Keratinocyte (primary cell): ENCODE measurements at regions not wholly inside any gene's neighbourhood (a gene's known extent, or its start where the extent isn't known, plus 50 kb on each side); places are given as distances from the start of the nearest gene placed in this dataset.

ENCODE experiments used
- DNase-seq: peaks from one replicate; pipeline ENCODE4 v3.0.0-alpha.2; 2011; ENCODE audit warnings: low read depth, missing footprints, low spot score
- FAIRE-seq: peaks from 2 replicates; lab custom pipeline; 2011; peaks lifted over from hg19 to GRCh38; lab: Jason Lieb, UNC
- H2AFZ ChIP-seq: 2 replicates; pipeline ENCODE4 v1.6.0; 2012; ENCODE audit warnings: low read length, control low read depth, inconsistent platforms; ENCODE audit not compliant: control insufficient read depth
- H3K27ac ChIP-seq: 2 replicates; pipeline ENCODE4 v1.5.1; 2011; ENCODE audit warnings: low read length; ENCODE audit not compliant: control insufficient read depth, insufficient read depth
- H3K27me3 ChIP-seq: 3 replicates; pipeline ENCODE4 v1.6.0; 2011; ENCODE audit warnings: low read length; ENCODE audit not compliant: control insufficient read depth, insufficient read depth; ENCODE audit errors: extremely low read depth
- H3K36me3 ChIP-seq, 2 experiments: 2 replicates in 1 of 2; 3 replicates in 1 of 2; pipeline ENCODE4 v1.5.1; 2011; ENCODE audit warnings: low read length in 2 of 2, mild to moderate bottlenecking in 1 of 2; ENCODE audit not compliant: control insufficient read depth in 2 of 2, insufficient read depth in 2 of 2; ENCODE audit errors: extremely low read depth in 1 of 2
- H3K4me1 ChIP-seq: 3 replicates; pipeline ENCODE4 v1.5.1; 2011; ENCODE audit warnings: low read length; ENCODE audit not compliant: control insufficient read depth, insufficient read depth; ENCODE audit errors: extremely low read depth
- H3K4me2 ChIP-seq: 3 replicates; pipeline ENCODE4 v1.6.0; 2011; ENCODE audit warnings: low read depth, low read length; ENCODE audit not compliant: control insufficient read depth, insufficient read depth; ENCODE audit errors: extremely low read depth
- H3K4me3 ChIP-seq, 3 experiments: fragments of 200-600 bp in 1 of 3; sonication (generic) in 1 of 3; 2 replicates in 2 of 3; 3 replicates in 1 of 3; pipeline ENCODE4 v1.5.1; 2011 to 2016; ENCODE audit warnings: low read length in 3 of 3, mild to moderate bottlenecking in 3 of 3, control low read depth in 2 of 3, inconsistent platforms in 1 of 3, low read depth in 1 of 3, mixed read lengths in 1 of 3, mixed run types in 1 of 3, moderate library complexity in 1 of 3; ENCODE audit not compliant: control insufficient read depth in 2 of 3, insufficient read depth in 2 of 3; ENCODE audit errors: extremely low read depth in 1 of 3
- H3K79me2 ChIP-seq: 2 replicates; pipeline ENCODE4 v1.6.0; 2012; ENCODE audit warnings: low read length; ENCODE audit not compliant: control insufficient read depth, insufficient read depth
- H3K9ac ChIP-seq: 3 replicates; pipeline ENCODE4 v1.6.0; 2011; ENCODE audit warnings: low read length; ENCODE audit not compliant: control insufficient read depth, insufficient read depth; ENCODE audit errors: extremely low read depth
- H3K9me1 ChIP-seq: 3 replicates; pipeline ENCODE4 v1.6.0; 2011; ENCODE audit warnings: low read length; ENCODE audit not compliant: control insufficient read depth, insufficient read depth; ENCODE audit errors: extremely low read depth
- H3K9me3 ChIP-seq: 2 replicates; pipeline ENCODE4 v1.5.1; 2012; ENCODE audit warnings: low read depth, low read length; ENCODE audit not compliant: control insufficient read depth
- H4K20me1 ChIP-seq: 3 replicates; pipeline ENCODE4 v1.6.0; 2011; ENCODE audit warnings: low read length; ENCODE audit not compliant: control insufficient read depth, insufficient read depth; ENCODE audit errors: extremely low read depth
- CTCF ChIP-seq, 3 experiments: IDR thresholded peaks in 1 of 3; conservative IDR thresholded peaks in 1 of 3; optimal IDR thresholded peaks in 1 of 3; 2 replicates in 2 of 3; 3 replicates in 1 of 3; pipeline versions ENCODE3 to v1.5.1; 2011; ENCODE audit warnings: low read length in 3 of 3, mild to moderate bottlenecking in 3 of 3, moderate library complexity in 2 of 3, control low read depth in 1 of 3, inconsistent platforms in 1 of 3; ENCODE audit not compliant: insufficient read depth in 2 of 3; ENCODE audit errors: extremely low read depth in 1 of 3
- EZH2 ChIP-seq: IDR thresholded peaks from one replicate; pipeline ENCODE4 v1.6.1; 2012; ENCODE audit warnings: inconsistent platforms, mild to moderate bottlenecking, low read length, moderate library complexity
- dilution Hi-C: fragments of 300-500 bp; cut with MboI; formaldehyde crosslinking; loops from one replicate; pipeline ENCODE4 v1.7.0; 2020; ENCODE audit warnings: low sequenced_read_pairs; ENCODE audit not compliant: extremely low pct_ligation_motif_present

- H3K79me2 ChIP-seq = no peaks in the 10 kb centered on the region
Measured at GRCh38 chr2:125615438-125615837, 1040.5 kb upstream of the GYPC start.

GRCh38 chr2:125630377-125630776, 1025.6 kb upstream of the GYPC start:
- TF ChIP-seq CTCF (optimal IDR thresholded peaks at IDR 0.05 in 1 of 3, IDR thresholded peaks at IDR 0.05 in 1 of 3, conservative IDR thresholded peaks at IDR 0.05 in 1 of 3; ENCODE audit: extremely low read depth in 1 of 3, insufficient read depth in 2 of 3, low read length in 3 of 3) (no peak), EZH2 (no peak)
- DNase-seq (no peak), FAIRE-seq (no peak)
- Histone ChIP-seq H2AFZ (no peak overlapping the region), H3K9me3 (peaks cover 2% of the 10 kb centered on the region), H4K20me1 (no peaks in the 10 kb centered on the region), H3K9me1 (no peaks in the 10 kb centered on the region), H3K4me1 (no peaks in the 10 kb centered on the region), H3K27ac (no peak overlapping the region), H3K36me3 (no peaks in the 10 kb centered on the region), H3K9ac (no peak overlapping the region), H3K4me2 (no peak overlapping the region), H3K79me2 (no peaks in the 10 kb centered on the region), H3K27me3 (no peaks in the 10 kb centered on the region), H3K4me3 (no peak overlapping the region)
- dilution Hi-C loops = no loop called here

More at GRCh38 chr2:125615438-125615837, 1040.5 kb upstream of the GYPC start:
- Histone ChIP-seq H3K9ac (no peak overlapping the region), H3K36me3 (no peaks in the 10 kb centered on the region), H3K4me2 (no peak overlapping the region), H3K9me3 (no peaks in the 10 kb centered on the region), H4K20me1 (no peaks in the 10 kb centered on the region), H3K4me1 (no peaks in the 10 kb centered on the region), H2AFZ (no peak overlapping the region), H3K27ac (no peak overlapping the region), H3K27me3 (no peaks in the 10 kb centered on the region), H3K4me3 (no peak overlapping the region), H3K9me1 (no peaks in the 10 kb centered on the region)
- dilution Hi-C loops = no loop called here
- TF ChIP-seq EZH2 = no peak
- no peak for TF ChIP-seq CTCF (optimal IDR thresholded peaks at IDR 0.05 in 1 of 3, IDR thresholded peaks at IDR 0.05 in 1 of 3, conservative IDR thresholded peaks at IDR 0.05 in 1 of 3; ENCODE audit: extremely low read depth in 1 of 3, insufficient read depth in 2 of 3, low read length in 3 of 3)
- FAIRE-seq (no peak), DNase-seq (no peak)
